HEK293T (cell line): ENCODE measurements at regions not wholly inside any gene's neighbourhood (a gene's known extent, or its start where the extent isn't known, plus 50 kb on each side); places are given as distances from the start of the nearest gene placed in this dataset.

ENCODE experiments used
- BHLHE40 ChIP-seq: fragments of 450-650 bp; IDR thresholded peaks from 2 replicates; pipeline ENCODE4 v1.6.1; 2016; ENCODE audit warnings: mild to moderate bottlenecking, moderate library complexity, borderline replicate concordance
- LEF1 ChIP-seq: fragments of 450-650 bp; IDR thresholded peaks from 2 replicates; pipeline ENCODE4 v1.6.1; 2017; ENCODE audit warnings: mild to moderate bottlenecking, borderline replicate concordance
- TARDBP ChIP-seq: fragments of 450-650 bp; IDR thresholded peaks from 2 replicates; pipeline ENCODE4 v1.6.1; 2016

DNA sequence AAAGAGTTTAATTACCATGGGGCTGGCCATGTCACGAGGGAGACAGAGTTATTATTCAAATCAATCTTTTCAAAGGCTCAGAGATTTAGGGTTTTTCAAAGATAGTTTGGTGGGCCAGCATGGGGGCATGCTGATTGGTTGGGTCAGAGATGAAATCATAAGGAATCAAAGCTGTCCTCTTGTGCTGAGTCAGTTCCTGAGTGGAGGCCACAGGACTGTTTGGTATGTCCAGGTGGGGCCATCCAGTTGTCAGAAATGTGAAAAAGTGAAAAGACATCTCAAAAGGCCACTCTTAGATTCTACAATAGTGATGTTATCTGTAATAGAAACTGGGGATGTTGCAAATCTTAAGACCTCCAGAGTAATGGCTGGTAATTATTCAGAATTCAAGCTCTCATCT lies 288.6 kb downstream of the EN1 start:
- TF ChIP-seq TARDBP (no peak), LEF1 (no peak), BHLHE40 (no peak)
